HAP-1 (cell line): ENCODE measurements at regions not wholly inside any gene's neighbourhood (a gene's known extent, or its start where the extent isn't known, plus 50 kb on each side); places are given as distances from the start of the nearest gene placed in this dataset.
"Not testable (repeated sequence)": the region's sequence is repeated elsewhere in the genome, so short reads cannot be mapped to it uniquely, and the experiment has no call there.

Experiments used
- DNase-seq, 2 experiments: peaks; one replicate each; pipeline ENCODE4 v3.0.0-alpha.2; 2016 to 2020; ENCODE audit warnings: low spot score in 2 of 2
- H3K27me3 ChIP-seq: fragments of 250-450 bp; sonication (Bioruptor Pico); 2 replicates; pipeline ENCODE4 v1.5.1; 2020; ENCODE audit warnings: low read depth, mild to moderate bottlenecking, moderate library complexity
- H3K36me3 ChIP-seq: fragments of 250-450 bp; sonication (Bioruptor Pico); replicated peaks from 2 replicates; pipeline ENCODE4 v1.5.1; 2020; ENCODE audit warnings: mild to moderate bottlenecking
- H3K4me1 ChIP-seq: fragments of 250-450 bp; sonication (Bioruptor Pico); 2 replicates; pipeline ENCODE4 v1.5.1; 2020; ENCODE audit warnings: mild to moderate bottlenecking
- H3K4me3 ChIP-seq: fragments of 250-450 bp; sonication (Bioruptor Pico); 2 replicates; pipeline ENCODE4 v1.5.1; 2020; ENCODE audit warnings: mild to moderate bottlenecking, moderate library complexity
- H3K9me3 ChIP-seq: fragments of 250-450 bp; sonication (Bioruptor Pico); 2 replicates; pipeline ENCODE4 v1.5.1; 2020; ENCODE audit warnings: mild to moderate bottlenecking, moderate library complexity
- in situ Hi-C: fragments of 300-500 bp; cut with MboI; formaldehyde crosslinking; loops from 3 replicates; pipeline ENCODE4 v1.14.3; 2020; ENCODE audit warnings: low sequenced_read_pairs, inconsistent platforms, mixed read lengths

GRCh38 chr7:66549466-66549865 lies 79.2 kb upstream of the KCTD7 start:
- in situ Hi-C loops: no loop called here
- Histone ChIP-seq H3K4me3 (no peak overlapping the region), H3K9me3 (no peaks in the 10 kb centered on the region), H3K36me3 (peaks cover 40% of the 10 kb centered on the region), H3K4me1 (no peaks in the 10 kb centered on the region), H3K27me3 (no peaks in the 10 kb centered on the region)
- no peak for DNase-seq

- Histone ChIP-seq H3K36me3 (peaks cover 52% of the 10 kb centered on the region), H3K4me1 (no peaks in the 10 kb centered on the region), H3K9me3 (no peaks in the 10 kb centered on the region), H3K27me3 (no peaks in the 10 kb centered on the region), H3K4me3 (no peak overlapping the region)
- in situ Hi-C loops: no loop called here
- no peak for DNase-seq
Observed at GRCh38 chr7:66553001-66553400, 75.7 kb upstream of the KCTD7 start.

GRCh38 chr7:66553675-66554074 lies 75.0 kb upstream of the KCTD7 start:
- H3K4me1 ChIP-seq, H3K9me3 ChIP-seq, H3K4me3 ChIP-seq, in situ Hi-C loops, DNase-seq, H3K27me3 ChIP-seq: not testable (repeated sequence)
- peaks cover 52% of the 10 kb centered on the region for H3K36me3 ChIP-seq

- H3K27me3 ChIP-seq, DNase-seq, H3K4me3 ChIP-seq, in situ Hi-C loops, H3K4me1 ChIP-seq, H3K9me3 ChIP-seq: not testable (repeated sequence)
- peaks cover 52% of the 10 kb centered on the region for H3K36me3 ChIP-seq
Observed at GRCh38 chr7:66554291-66554690, 74.4 kb upstream of the KCTD7 start.

- H3K9me3 ChIP-seq, in situ Hi-C loops, H3K27me3 ChIP-seq, H3K4me3 ChIP-seq, H3K4me1 ChIP-seq, DNase-seq: not testable (repeated sequence)
- H3K36me3 ChIP-seq: peaks cover 47% of the 10 kb centered on the region
Observed at GRCh38 chr7:66554842-66555430, 73.7 kb upstream of the KCTD7 start.

GRCh38 chr7:66556177-66556548 lies 72.5 kb upstream of the KCTD7 start:
- H3K4me1 ChIP-seq: no peaks in the 10 kb centered on the region
- H3K36me3 ChIP-seq: peaks cover 42% of the 10 kb centered on the region
- DNase-seq: no peak
- H3K27me3 ChIP-seq: no peaks in the 10 kb centered on the region
- H3K9me3 ChIP-seq: no peaks in the 10 kb centered on the region
- in situ Hi-C loops: no loop called here
- H3K4me3 ChIP-seq: no peak overlapping the region

- in situ Hi-C loops: no loop called here
- no peak for DNase-seq
- H3K27me3 ChIP-seq: no peaks in the 10 kb centered on the region
- H3K36me3 ChIP-seq: peaks cover 38% of the 10 kb centered on the region
- no peak overlapping the region for H3K4me3 ChIP-seq
- H3K4me1 ChIP-seq: no peaks in the 10 kb centered on the region
- H3K9me3 ChIP-seq: no peaks in the 10 kb centered on the region
Observed at GRCh38 chr7:66556549-66557213, 72.0 kb upstream of the KCTD7 start.

- no peak overlapping the region for H3K4me3 ChIP-seq
- H3K36me3 ChIP-seq: peaks cover 37% of the 10 kb centered on the region
- H3K27me3 ChIP-seq: no peaks in the 10 kb centered on the region
- no peaks in the 10 kb centered on the region for H3K4me1 ChIP-seq
- peak; percentile 32 to 85 for DNase-seq
- no peaks in the 10 kb centered on the region for H3K9me3 ChIP-seq
- in situ Hi-C loops: no loop called here
Observed at GRCh38 chr7:66557214-66558200, 71.2 kb upstream of the KCTD7 start.

GRCh38 chr7:66558201-66558641 lies 70.5 kb upstream of the KCTD7 start:
- no peaks in the 10 kb centered on the region for H3K27me3 ChIP-seq
- H3K4me3 ChIP-seq: no peak overlapping the region
- H3K36me3 ChIP-seq: peaks cover 32% of the 10 kb centered on the region
- DNase-seq: no peak
- in situ Hi-C loops: no loop called here
- no peaks in the 10 kb centered on the region for H3K4me1 ChIP-seq
- no peaks in the 10 kb centered on the region for H3K9me3 ChIP-seq

- DNase-seq: no peak
- in situ Hi-C loops: no loop called here
- Histone ChIP-seq H3K9me3 (no peaks in the 10 kb centered on the region), H3K27me3 (no peaks in the 10 kb centered on the region), H3K4me3 (no peak overlapping the region), H3K36me3 (peaks cover 27% of the 10 kb centered on the region), H3K4me1 (no peaks in the 10 kb centered on the region)
Observed at GRCh38 chr7:66558660-66559465, 69.8 kb upstream of the KCTD7 start.

- in situ Hi-C loops: no loop called here
- Histone ChIP-seq H3K4me1 (no peaks in the 10 kb centered on the region), H3K4me3 (no peak overlapping the region), H3K27me3 (no peaks in the 10 kb centered on the region), H3K9me3 (no peaks in the 10 kb centered on the region), H3K36me3 (peaks cover 15% of the 10 kb centered on the region)
- DNase-seq: no peak
Observed at GRCh38 chr7:66564045-66564444, 64.6 kb upstream of the KCTD7 start.

GRCh38 chr7:66570179-66570578 lies 58.5 kb upstream of the KCTD7 start:
- H3K9me3 ChIP-seq, DNase-seq, H3K27me3 ChIP-seq, H3K4me3 ChIP-seq, in situ Hi-C loops, H3K4me1 ChIP-seq: not testable (repeated sequence)
- H3K36me3 ChIP-seq: peaks cover 40% of the 10 kb centered on the region

- Histone ChIP-seq H3K9me3 (no peaks in the 10 kb centered on the region), H3K36me3 (peaks cover 48% of the 10 kb centered on the region), H3K27me3 (no peaks in the 10 kb centered on the region), H3K4me1 (no peaks in the 10 kb centered on the region), H3K4me3 (no peak overlapping the region)
- DNase-seq: no peak
- in situ Hi-C loops: no loop called here
Observed at GRCh38 chr7:66571568-66571967, 57.1 kb upstream of the KCTD7 start.
